ENCODE measurements at regions not wholly inside any gene's neighbourhood (a gene's known extent, or its start where the extent isn't known, plus 50 kb on each side); places are given as distances from the start of the nearest gene placed in this dataset.

DNA sequence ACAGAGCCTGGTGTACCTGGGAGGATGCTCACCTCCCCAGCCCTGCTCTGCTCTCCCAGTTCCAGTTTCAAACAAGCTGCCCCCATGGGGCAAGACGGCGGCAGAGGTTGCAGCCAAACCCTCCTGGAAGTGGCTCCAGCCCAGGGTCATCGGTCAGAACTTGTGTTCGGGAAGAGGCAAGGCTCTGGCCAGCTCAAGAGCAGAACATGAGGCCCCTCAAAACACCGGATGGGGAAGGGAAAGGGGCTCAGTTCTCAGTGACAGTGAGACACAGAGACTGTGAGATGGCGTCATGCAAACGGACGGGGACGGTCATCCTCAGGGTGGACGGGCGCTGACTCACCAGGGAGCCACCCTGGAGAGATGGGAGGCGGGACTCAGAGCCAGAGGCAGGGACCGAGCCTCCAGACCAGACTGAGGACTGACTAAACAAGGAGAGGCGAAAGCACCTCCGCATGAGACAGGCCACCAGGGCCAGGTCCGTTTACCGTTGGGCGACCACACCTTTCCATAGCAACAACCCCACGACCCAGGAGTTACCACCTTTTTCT, 63.9 kb upstream of the GALNT9 start:
- no peak for DNase-seq (ENCODE audit: low read depth)

DNA sequence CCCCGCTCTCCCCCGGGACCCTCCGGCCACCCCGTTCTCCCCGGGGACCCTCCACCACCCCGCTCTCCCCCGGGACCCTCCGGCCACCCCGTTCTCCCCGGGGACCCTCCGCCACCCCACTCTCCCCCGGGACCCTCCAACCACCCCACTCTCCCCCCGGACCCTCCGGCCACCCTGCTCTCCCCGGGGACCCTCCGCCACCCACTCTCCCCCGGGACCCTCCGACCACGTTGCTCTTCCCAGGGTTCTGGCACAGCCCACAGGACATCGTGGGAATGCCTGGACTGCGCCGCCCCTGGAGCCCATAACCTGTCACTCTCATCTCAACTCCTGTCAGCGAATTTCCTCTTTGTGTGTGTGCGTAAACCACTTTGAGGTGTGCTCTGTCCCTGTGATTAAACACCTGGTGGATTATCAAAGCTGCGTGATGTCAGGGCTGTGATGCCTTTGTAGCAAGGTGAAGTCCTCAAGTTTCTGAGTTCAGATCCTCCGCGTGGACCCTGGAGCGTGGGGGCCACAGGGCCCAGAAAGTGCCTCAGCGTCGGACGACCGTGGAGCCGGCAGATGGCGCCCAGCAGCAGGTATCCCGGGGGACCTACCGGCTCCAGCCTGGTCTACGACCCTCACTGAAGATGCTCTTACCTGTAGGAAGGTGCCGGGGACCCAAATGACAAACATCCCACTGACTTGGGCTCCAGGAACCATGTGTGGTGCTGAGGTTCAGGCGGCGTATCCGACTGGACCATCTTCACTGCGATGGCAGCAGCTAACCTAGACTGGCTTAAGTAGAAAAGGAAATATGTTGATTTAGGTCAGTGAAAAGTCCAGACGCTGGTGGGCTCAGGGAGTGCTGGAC, 63.2 kb upstream of the GALNT9 start:
- DNase-seq (ENCODE audit: low read depth), result no peak

DNA sequence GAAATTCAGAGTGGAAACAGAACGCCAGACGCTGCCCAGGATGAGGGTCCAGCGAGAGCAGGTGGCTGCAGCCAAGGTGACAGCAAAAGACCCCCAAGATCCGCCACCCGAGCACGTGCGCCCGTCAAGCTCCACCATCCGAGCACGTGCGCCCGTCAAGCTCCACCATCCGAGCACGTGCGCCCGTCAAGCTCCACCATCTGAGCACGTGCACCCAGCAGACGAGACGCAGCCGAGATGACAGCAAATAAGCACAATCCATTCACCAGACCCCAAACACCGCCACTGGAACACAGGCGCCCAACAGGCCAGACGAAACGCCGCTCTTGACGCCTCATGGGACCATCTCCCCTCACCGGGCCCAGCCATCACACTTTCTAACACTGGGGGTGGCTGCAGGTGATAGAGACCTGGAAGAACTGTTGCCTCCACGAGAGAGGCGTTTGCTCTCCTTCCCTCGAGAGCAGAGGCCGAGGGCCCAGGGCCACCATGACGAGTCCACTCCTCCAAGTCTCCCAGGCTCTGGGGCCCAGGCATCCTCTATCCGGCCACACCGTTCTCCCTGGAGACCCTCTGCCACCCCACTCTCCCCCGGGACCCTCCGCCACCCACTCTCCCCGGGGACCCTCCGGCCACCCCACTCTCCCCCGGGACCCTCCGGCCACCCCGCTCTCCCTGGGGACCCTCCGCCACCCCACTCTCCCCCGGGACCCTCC, 62.1 kb upstream of the GALNT9 start:
- DNase-seq (ENCODE audit: low read depth), result no peak

DNA sequence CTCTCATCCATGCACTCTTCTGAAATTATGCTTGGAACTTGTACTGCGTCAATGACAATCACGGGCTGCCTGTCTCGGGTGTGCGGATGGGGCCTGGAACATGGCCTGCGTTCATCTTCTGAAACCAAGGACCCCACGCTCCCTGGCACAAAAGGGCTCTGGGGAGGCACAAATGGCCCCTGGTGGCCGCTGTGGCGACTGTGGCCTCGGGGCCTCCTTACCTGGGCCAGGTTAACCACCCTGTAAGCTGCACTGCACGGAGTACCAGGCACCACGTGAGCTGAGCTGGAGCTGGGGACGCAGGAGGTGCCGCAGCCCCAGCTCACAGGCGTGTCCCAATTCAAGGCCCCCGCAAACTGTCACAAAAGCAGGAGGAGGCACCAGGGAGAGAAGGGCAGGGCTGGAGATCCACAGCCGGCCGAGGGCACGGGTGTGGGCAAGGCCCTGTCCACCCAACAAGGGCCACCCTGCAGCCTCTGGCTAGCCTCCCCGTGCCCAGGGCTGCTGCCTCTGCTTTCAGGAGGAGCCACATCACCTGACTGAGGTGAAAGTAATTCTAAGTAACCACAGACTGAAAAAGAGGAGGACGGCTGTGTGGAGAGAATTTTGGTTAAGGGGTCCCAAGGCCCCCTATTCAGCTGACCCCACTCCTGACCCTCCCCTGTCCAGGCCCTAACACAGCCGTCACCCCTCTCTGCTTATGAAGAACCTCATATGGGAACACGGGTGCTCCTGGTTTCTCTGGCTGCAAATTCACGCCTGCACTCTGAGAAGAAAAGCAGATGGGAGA, 61.1 kb upstream of the GALNT9 start:
- no peak for DNase-seq (ENCODE audit: low read depth)

DNA sequence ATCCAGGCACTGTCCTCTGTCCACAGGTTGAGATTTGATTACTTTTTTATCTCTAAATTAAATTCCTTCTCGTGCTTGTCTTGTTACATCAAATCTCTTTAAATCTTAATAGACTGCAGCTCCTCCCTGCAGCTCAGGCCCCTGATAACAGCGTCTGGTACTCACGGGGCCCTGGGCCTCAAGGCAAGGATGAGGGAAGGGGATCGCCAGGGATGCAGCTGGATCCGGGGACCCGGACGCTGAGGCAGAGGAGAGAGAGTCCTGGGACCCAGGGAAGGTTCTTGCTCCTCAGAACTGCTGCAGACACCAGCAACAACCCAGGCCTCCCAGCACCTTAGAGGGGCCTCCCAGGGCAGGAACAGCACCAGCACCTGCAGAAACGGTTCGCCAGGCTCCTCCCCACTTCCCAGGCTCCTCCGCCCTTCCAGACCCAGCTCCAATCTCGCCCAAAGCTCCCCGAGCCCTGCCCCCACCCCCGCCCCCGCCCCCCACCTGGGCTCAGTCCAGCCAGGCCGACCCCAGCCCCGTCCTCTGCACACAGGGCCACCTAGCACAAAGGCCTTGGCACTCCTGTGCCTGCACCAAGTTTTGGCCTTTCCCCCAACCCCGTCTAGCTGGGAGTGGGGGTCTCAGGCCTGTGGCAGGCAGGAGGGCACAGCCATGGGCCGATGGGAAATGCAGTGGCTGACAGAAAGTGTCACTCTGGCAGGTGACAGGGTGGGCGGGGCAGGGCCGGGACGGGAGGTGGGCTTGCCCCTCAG, 60.3 kb upstream of the GALNT9 start:
- no peak for DNase-seq (ENCODE audit: low read depth)

DNA sequence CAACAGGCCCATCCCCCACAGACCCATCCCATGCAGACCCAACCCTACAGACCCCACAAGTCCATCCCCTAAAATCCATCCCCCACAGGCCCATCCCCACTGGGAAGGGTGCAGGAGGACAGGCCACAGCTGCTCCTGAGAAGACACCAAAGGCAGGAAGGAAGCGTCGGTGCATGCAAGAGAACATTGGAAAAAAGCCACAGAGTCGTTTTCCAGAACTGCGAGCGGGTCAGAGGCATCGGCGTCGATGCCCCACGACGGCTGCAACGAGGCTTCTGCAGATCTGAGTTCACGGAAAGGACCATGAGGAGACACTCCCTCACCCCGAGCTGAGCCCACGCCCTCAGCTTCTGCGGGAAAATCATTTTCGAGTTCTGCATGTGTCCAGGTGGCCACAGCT, 59.6 kb upstream of the GALNT9 start:
- no peak for DNase-seq (ENCODE audit: low read depth)

DNA sequence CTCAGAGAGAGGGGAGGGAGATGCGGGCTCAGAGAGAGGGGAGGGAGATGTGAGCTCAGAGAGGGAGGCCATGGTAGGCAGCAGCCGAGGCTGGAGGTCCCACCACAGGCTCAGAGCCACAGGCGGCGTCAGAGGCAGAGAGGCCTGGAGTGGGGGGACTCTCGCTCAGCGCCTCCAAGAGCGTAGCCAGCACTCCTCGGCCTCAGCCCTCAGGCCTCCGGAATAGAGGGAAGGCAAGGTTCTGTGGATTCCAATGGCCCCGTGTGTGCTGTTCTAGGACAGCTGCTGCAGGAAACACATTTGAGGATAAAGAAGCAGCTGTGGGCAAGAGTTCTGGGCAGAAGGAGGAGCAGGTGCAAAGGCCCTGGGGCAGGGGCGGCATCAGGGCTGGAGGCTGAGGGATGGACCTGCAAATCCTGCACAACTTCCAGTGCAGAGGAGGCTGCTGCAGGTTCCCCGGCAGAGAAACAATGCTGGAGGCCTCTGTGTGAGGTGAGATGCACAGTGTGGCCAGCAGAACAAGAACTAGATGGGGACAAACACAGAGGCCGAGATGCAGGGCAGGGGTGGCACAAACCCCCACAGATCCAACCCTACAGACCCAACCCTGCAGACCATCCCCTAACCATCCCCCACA, 59.1 kb upstream of the GALNT9 start:
- DNase-seq (ENCODE audit: low read depth), result no peak

DNA sequence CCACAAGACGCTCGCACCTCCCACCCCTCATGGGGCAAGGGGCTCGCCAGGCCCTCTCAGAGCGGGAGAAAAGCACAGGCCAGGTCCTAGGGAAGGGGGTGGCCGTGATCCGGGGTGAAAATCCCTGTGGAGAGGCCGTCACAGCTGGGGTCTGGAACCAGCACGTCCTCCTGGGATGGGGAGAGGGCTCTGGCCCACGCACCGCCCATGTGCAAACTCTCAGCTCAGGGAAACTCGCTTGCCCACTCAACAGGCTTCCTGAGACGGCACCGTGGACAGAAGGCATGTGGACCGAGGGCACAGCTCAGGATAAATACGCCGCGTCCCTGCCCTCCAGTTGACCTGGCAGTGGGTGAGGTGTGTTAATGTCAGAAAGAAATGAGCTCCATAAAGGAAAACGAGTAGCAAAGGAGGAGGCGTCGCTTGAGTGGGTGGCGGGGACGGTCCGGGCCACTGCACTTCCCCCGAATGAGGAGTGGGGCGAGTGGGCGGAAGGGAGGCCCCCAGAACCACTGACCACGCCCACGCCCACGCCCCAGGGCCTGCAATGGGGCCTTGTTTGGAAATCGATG, 57.6 kb upstream of the GALNT9 start:
- no peak for DNase-seq (ENCODE audit: low read depth)

DNA sequence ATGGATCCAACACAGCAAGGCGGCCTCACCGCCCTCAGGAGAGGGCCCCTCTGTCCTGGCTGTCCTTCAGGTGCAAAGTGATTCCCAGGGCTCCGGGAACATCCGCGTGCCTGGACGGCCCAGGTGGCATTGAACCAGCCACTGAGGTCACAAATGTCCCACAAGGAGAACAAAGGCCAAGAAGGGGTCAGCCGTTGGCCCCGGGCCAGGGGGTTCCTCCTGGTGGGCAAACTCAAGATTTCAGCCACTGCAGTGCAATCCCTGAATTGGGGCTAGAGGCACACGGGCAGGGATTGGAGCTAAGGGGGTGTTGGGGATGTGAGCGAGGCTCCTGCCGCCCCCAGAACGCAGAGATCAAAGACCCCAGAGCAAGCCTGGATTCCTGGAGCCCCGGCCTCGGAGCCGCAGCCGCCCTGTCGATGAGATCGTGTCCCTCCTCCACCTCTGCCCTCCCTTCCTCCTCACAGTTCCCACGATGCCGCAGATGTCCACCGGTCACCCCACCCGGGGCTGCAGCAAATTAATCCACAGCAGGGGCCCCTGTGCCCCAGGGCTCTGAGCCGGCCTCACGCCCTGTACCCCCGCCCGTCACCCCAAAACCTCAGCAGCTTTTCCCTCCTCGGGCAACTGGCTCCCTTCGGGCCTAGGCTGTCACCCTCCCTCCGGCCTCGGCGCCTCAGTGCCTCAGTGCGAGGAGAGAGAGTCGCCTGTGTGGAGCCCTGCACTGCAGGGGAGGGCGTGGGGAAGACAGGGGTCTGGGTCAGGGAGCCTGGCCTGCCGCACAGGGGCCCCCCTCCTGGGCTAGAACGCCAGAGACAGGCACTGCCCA, 56.7 kb upstream of the GALNT9 start:
- no peak for DNase-seq (ENCODE audit: low read depth)

DNA sequence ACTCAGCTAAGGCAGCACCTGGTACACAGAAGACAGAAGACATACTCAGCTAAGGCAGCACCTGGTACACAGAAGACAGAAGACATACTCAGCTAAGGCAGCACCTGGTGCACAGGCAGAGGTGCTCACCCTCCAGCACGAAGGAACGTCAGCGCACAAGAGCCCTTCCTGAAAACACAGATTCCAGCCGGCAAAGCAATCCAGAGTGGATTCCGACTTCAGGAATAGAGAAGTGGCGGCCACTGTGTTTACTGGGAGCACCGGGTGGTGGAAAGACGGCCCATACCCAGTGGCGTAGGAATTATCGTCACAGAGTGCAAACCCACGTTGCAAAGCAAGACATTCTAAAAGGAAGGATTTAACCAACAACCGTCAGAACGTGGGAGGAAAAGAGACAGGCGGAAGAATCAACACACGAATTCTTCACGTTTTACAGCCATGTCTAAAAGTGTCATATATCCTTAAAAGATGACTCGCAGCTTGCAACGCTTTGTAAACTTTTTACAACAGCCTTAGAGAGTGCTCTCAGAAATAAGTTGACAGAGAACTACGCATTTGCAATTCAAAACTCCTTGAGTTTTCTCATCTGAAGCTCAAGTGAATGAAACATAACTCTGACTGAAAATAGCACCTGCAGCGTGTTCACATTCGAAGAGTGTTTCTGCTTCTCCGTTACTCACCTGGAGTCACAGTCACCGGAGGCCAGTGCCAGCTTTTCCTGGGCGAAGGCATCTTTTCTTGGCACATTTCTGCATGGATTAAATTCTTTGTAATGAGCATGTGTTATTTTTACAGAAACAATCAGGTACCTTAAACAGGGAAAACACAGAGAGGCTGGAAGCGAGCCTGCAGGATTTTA, 55.8 kb upstream of the GALNT9 start:
- no peak for DNase-seq (ENCODE audit: low read depth)

DNA sequence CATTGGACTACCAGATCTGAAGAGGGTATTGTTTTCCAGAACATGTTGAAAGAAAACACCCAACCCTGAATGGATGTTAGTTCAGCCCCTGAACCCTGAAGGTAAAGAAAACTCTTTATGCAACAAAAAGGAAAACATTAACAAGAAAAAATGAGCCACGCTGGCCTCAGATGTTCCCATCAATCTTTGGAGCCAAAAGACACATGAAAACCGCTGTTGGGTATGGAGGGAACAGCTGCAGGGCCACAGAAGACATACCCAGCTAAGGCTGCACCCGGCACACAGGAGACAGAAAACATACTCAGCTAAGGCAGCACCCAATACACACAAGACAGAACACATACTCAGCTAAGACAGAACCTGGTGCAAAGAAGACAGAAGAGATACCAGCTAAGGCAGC, 51.3 kb upstream of the GALNT9 start:
- no peak for DNase-seq (ENCODE audit: low read depth)

DNA sequence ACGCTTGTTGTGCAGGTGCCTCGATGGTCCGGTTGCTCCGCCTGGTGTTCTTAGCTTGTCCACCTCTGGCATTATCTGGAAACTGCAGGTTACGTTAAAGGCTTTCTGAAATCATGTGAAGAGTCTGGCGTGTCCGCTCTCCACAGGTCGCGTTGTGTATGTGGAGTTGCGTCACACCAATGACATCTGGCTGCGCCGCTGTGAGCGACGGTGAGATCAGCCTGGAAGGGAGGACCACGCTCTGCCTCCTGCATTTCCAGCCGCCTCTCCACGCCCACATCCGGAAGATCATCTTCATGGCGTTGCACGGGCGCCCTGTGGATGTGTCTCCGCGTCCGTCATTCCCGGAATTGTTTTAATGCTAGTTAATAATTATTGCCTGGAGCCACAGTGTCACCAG, 50.6 kb upstream of the GALNT9 start:
- DNase-seq (ENCODE audit: low read depth), result no peak

DNA sequence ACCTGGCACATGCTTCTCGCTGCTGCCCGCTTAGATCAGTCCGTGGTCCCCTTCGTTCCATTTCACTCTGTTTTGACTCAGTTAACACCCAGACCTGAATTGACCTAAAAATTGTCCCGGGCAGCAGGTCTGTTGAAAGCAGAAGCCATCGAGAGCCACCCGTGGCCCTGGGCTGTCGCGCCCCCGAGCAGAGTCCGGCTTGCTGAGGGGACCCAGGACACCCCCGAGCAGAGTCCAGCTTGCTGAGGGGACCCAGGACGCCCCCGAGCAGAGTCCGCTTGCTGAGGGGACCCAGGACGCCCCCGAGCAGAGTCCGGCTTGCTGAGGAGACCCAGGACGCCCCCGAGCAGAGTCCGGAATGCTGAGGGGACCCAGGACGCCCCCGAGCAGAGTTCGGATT, 50.2 kb upstream of the GALNT9 start:
- no peak for DNase-seq (ENCODE audit: low read depth)
